Forelimb muscle (tissue), 1 donor: ENCODE measurements at regions not wholly inside any gene's neighbourhood (a gene's known extent, or its start where the extent isn't known, plus 50 kb on each side); places are given as distances from the start of the nearest gene placed in this dataset.

Experiments
- DNase-seq: peaks from one replicate; pipeline ENCODE4 v3.0.0-alpha.2; 2013; ENCODE audit warnings: low read depth

DNA sequence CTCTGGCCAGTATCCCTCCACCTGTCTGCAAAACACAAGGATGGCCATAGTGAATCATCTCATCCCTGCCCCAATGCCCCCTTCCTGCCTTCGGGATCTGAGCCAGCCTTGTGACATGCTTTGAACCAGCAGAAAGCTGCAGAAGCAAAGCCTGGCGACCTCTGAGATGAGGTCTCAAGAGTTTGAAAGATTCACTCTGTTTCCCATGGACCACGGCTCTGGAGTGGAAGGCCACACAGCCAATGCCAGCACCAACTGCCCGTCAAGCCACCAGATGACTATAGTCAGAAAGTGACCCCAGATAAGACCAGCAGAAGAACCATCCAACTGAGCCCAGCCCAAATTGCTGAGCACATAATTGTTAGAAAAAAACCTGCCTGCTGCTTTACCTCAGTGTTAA is 193.9 kb upstream of the PPP2R2D start:
- no peak for DNase-seq

DNA sequence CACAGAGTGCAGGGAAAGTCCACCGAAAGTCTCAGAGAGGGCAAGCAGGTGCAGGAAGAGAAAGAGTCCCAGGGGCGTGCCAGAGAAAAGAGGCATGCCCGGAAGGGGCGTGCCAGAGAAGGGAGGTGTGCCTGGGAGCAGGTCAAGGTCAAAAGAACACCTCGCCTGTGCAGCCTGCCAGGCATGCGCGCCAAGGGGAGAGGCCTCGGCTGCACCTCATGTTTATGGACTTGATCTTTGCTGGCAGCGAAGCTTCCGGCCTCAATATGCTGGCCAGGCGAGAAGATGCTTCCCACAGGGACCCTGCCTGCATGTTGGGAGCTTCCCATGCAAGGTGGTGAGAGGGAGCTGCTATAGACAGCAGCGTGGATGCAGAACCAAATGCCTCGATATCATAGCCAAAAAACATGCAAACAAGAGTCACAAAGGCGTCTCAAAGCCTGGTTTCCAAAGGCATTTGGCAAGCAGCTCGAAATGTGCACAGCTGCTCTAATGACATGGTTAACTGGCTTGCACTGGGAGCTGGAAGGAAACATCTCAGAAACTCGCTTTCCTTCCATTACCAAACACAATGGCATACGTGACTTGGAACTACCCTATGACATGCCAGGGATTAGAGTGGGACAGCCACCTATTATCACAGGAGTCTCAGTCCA is 192.5 kb upstream of the PPP2R2D start:
- DNase-seq, result no peak

- DNase-seq, result no peak
Observed at GRCh38 chr10:131710142-131710861, 190.5 kb upstream of the PPP2R2D start.

GRCh38 chr10:131722121-131722520 is 178.7 kb upstream of the PPP2R2D start:
- no peak for DNase-seq

DNA sequence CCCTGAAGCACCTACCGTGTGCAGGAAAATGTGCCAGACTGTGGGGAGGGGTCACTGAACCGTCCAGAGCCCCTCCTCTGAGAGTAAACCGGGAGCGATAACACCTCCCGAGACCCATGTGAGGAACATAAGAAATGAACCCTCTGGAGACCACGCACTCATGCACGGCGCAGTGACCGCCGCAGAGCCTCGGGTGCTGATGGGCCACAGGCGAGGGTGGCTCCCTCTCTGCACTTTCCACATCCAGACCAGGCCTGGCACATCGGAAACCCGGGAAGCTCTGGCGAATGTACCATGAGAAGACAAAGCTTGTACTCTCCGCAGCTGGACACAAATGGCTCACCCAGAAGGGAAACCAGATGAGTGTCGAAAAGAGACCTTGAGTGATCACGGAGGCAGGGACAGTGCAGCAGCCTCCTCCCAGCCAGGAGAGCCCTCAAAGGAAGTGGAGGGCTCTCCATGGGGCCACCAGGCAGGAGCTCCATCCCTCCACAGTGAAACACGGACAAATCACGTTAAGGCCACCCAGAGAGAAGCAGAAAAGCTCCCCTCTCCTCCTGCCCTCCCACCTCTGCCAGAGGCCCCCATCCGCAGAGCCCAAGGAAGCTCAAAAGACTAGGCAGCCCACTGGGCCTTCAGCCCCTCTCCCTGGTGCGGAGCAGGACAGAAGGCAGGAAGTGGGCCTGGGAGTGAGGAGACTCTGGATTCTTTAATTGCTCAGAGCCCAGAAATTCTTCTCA is 178.1 kb upstream of the PPP2R2D start:
- no peak for DNase-seq

- DNase-seq, result no peak
Observed at GRCh38 chr10:131723297-131724168, 177.3 kb upstream of the PPP2R2D start.

GRCh38 chr10:131724169-131724545 is 176.7 kb upstream of the PPP2R2D start:
- no peak for DNase-seq

DNA sequence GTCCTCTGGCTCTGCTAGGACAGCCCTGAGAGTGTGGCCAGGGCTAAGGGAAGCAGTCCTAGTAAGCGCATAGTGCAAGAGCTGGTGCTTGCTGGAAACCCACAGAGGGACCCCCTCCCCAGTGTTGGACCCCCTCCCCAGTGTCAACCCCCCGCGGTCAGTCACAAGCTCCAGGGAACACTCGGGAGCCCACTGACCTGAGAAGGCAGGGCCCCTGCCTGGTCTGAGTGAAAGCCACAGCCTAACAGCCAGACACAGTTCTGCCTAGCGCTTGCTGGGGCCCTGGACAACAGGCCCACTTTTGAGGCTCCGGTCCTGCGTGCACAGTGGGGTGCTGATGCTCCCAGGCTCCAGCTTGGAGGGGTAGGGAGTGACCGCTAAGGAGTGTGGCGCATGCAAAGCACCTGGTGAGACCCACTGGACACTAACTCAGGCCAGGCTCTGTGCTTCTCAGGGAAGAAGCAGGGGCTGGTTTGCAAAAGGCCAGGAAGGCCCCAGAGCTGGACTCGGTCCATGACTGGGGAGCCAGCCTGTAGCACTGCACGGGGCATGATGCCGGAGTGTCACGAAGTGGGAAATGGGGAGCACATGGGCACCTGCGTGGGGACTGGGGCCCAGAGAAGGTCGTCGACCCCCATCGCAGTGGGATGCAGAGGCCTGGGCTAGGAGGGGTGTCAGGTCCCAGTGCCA is 175.8 kb upstream of the PPP2R2D start:
- DNase-seq, result no peak

- no peak for DNase-seq
Observed at GRCh38 chr10:131725581-131726069, 175.2 kb upstream of the PPP2R2D start.

DNA sequence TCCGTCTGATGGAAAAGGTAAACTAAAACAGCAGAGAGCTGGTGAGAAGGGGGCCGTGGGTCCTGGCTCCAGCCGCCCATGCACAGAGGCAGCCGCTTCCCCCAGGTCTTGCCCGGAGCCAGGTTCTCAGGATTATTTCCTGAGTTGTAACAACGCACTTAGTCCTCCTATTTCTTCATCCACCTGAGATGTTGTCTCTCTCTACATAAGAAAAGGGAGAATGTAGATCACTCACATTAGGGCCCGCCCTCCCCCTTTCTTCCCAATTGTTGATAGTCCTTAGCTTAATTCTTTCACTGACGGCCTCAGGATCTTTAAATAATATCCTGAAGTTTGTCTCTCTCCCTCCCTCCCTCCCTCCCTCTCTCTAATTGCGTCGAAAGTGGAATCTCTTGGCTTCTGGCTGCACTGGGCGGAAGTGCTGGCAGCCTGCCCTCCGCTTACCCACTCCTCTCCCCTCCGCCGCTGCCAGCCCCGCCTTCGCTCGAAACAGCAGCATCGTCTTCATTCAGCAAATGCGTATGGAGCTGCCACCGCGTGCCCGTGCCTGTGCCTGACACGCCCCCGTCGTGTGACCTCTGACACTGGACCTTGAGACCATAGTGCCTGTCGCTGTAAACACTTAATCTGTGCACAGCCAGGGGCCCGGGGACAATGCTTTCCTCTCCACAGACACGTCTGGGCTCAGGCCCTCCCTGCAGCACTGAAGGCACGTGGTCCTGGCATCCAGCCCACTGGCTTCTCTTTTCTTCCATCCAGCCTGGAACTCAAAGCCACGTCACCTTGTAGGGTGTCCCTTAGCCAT is 174.5 kb upstream of the PPP2R2D start:
- peak; percentile 58 for DNase-seq

- DNase-seq, result no peak
Observed at GRCh38 chr10:131726967-131727366, 173.8 kb upstream of the PPP2R2D start.

GRCh38 chr10:131727560-131727959 is 173.2 kb upstream of the PPP2R2D start:
- DNase-seq, result no peak

- no peak for DNase-seq
Observed at GRCh38 chr10:131728286-131729228, 172.3 kb upstream of the PPP2R2D start.

- no peak for DNase-seq
Observed at GRCh38 chr10:131729361-131729760, 171.4 kb upstream of the PPP2R2D start.

DNA sequence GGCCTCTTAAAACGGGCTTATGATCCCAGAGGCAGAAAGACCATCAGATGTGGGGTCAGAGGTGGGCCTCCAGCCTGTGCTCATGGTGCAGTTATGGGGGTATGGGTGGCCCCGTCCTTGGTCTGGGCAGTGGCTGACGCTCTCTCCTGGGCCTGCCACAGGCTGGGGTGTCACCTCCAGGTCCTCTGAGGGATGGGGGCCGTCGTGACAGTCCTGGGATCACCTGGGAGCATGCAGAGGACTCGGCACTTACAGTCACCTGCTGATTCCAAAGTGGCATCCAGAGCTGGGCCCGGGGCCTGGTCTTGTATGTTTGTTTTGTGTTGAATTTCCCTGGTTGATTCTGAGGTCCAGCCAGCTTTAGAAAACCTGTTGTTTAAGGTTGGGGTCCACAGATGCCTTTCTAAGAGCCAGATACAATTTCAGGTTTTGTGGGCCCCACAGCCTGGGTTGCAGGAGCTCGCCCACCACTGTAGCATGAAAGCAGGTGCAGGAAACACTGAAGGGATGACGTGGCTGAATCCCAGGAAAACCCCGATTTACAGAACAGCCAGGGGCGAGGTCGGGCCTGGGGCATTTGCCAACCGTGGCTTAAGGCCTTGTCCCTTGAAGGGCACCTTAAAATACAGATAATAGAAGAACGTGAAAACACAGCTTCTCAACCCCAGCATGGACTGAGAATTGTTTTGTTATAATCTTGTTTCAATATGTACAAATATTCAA is 170.7 kb upstream of the PPP2R2D start:
- DNase-seq, result no peak

DNA sequence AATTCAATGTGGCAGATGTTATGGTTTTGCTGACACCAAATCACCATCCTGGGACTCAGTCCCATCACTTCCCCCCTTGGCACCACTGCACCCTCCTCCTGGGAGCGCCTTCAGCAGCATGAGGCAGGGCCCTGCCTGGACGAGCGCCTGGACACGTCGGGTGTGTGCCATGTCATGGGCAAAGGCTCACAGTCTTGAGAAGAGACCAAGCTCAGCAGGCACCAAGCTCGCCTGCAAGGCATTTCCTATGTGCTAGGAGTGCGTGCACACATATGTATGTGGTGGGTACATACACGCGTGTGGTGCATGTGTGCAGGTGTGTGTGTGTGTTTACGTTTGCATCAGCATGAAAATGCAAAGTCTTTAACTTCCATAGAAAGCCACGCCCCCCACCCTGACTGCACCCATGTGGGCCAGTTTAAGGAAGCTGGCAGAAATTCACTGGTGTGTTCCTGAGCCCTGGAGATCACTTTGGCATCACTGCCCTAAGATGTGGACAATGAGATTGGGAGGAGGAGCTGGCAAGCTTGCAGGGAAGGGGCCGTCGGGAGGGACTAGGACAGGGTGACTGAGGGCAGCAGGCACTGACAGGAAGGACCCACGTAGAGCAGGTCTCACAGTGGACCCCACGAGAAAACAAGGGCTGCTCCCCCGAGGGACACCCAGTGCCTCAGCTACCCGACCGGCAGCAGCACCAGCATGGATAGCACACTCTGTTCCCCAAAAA is 169.9 kb upstream of the PPP2R2D start:
- DNase-seq, result no peak

DNA sequence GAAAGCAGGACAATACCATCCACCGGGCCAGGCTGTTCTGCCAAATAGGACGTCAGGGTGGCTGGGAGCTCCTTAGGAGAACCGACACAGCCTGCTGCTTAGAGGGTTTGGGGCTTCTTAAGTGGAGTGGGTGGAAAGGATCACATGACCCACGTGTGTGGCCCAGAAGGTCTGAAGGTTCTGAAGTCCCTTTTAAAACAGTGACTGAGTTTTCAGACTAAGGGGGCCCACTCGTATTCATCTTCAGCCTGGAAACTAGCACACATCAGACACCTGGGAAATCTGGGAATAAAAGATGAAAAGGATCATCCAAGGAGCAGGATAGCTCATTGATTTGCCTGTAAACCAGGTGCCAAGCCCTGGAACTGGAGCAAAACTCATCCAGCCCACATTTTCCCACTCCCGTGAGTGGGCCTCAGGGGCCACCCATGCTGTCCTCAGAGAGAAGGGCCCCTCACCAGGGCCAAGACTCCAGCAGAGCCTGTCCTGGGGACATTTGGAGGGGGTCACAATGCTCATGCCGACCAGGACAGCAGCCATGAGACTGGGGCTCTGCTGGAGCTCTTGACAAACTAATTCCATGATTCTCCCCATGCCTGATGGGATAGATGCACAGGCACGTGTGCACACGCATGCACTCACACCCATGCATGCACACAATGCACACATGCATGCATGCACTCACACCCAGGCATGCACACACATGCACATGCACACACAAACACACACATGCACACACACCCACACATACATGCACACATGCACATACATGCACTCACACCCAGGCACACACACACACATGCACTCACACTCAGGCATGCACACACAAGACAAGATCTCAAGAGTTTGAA is 168.8 kb upstream of the PPP2R2D start:
- no peak for DNase-seq
